ENCODE measurements at regions not wholly inside any gene's neighbourhood (a gene's known extent, or its start where the extent isn't known, plus 50 kb on each side); places are given as distances from the start of the nearest gene placed in this dataset.
"Not testable (repeated sequence)": the region's sequence is repeated elsewhere in the genome, so short reads cannot be mapped to it uniquely, and the experiment has no call there.

DNA sequence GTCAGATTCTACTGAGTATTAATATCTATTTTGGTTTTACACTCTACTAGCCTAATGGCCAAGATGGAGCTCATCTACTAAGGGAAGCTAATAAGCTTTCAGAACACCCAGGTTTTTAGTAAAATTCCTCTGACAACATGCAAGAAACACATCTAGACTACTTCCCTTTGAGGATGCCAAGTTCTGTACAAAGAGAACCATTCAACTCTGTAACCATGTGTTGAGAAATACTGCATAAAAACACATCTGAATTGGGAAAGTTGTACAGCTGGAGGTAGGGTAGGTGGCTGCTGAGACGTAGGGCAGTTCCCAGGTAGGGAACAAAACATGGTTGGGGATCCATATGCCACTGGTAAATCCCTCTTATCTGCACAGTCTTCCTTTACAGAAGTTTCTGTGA is 66.2 kb downstream of the SC5D start:
- DNase-seq: no peak
- intact Hi-C loops (cut with micrococcal nuclease): no loop called here
- Histone ChIP-seq H3K9me3 (replicated peaks) (no peaks in the 10 kb centered on the region), H3K27ac (replicated peaks) (no peak overlapping the region), H3K4me3 (no peak overlapping the region), H3K36me3 (no peaks in the 10 kb centered on the region), H3K4me1 (peaks cover 6% of the 10 kb centered on the region), H3K27me3 (ENCODE audit: low read depth) (no peaks in the 10 kb centered on the region)
- no peak for TF ChIP-seq CTCF (IDR thresholded peaks at IDR 0.05; ENCODE audit: borderline replicate concordance)

DNA sequence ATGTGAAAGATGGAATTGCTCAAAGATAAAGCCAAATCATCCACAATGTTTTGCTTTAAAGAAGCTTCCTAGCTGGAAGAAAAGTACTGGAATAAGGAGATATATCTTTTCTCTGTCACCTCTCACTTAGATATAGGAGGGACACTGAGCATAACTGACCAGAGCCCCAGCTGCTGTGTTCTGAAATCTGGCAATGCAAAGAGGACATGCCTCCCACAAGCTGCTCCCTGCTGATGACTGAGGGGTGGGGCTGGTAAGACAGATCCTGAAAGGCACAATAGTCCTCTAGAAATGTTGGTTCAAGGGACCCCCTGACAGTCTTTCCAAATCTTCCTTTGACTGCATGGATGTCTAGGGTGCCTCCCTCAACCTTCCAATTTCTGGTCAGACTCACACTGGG is 67.0 kb downstream of the SC5D start:
- H3K27ac ChIP-seq (replicated peaks): no peak overlapping the region
- no peaks in the 10 kb centered on the region for H3K36me3 ChIP-seq
- no peaks in the 10 kb centered on the region for H3K9me3 ChIP-seq (replicated peaks)
- intact Hi-C loops (cut with micrococcal nuclease): no loop called here
- H3K4me3 ChIP-seq: no peak overlapping the region
- no peak for TF ChIP-seq CTCF (IDR thresholded peaks at IDR 0.05; ENCODE audit: borderline replicate concordance)
- H3K27me3 ChIP-seq (ENCODE audit: low read depth): no peaks in the 10 kb centered on the region
- H3K4me1 ChIP-seq: peaks cover 6% of the 10 kb centered on the region
- no peak for DNase-seq

- H3K4me3 ChIP-seq; H3K9me3 ChIP-seq (replicated peaks); H3K4me1 ChIP-seq; H3K27ac ChIP-seq (replicated peaks); H3K36me3 ChIP-seq; DNase-seq; H3K27me3 ChIP-seq (ENCODE audit: low read depth); intact Hi-C loops (cut with micrococcal nuclease): not testable (repeated sequence)
Measured at GRCh38 chr11:121362955-121363354, 70.4 kb downstream of the SC5D start.

DNA sequence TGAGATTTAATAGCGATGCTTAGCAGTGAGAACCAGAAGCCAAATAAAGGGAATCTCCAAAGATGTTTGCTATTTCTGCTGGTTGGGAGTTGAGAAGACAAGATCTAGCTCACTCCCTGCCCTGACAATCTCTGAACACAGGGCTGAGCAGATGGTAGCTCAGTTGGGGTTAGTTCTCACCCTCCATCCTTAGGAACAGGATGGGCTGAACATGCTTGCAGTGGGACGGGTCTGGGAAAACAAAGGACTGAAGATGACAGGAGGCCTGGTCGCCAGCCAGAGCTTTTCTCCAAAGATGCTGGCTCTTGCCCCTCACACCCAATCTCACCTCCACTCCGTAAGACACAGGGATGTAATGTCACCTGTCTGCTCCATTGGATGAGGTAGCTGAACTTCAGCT is 72.7 kb downstream of the SC5D start:
- Histone ChIP-seq H3K9me3 (replicated peaks) (no peaks in the 10 kb centered on the region), H3K36me3 (no peaks in the 10 kb centered on the region), H3K27me3 (ENCODE audit: low read depth) (no peaks in the 10 kb centered on the region), H3K27ac (replicated peaks) (no peak overlapping the region), H3K4me1 (peaks cover 17% of the 10 kb centered on the region), H3K4me3 (no peak overlapping the region)
- no peak for TF ChIP-seq CTCF (IDR thresholded peaks at IDR 0.05; ENCODE audit: borderline replicate concordance)
- intact Hi-C loops (cut with micrococcal nuclease): no loop called here
- no peak for DNase-seq

DNA sequence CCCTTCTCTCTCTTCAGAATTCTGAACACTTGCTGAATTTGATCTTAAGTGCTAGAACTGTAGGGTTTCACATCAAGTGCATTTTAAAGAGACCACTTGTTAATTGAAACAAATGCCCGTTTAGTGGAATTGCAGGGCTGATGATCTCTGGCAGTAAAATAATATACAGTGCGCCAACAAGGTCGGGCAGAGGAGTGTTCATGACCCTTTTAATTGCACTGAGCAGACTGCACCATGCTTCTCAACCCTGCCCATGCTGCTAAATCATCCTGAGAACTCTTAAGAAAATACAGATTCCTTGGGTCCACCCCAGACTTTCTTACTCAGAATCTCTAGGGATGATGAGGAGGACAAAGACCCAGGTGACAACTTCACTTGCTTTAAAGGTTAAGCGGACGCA is 73.5 kb downstream of the SC5D start:
- Histone ChIP-seq H3K36me3 (no peaks in the 10 kb centered on the region), H3K4me3 (no peak overlapping the region), H3K4me1 (peaks cover 17% of the 10 kb centered on the region), H3K27me3 (ENCODE audit: low read depth) (no peaks in the 10 kb centered on the region), H3K9me3 (replicated peaks) (no peaks in the 10 kb centered on the region), H3K27ac (replicated peaks) (no peak overlapping the region)
- intact Hi-C loops (cut with micrococcal nuclease): no loop called here
- TF ChIP-seq CTCF (IDR thresholded peaks at IDR 0.05; ENCODE audit: borderline replicate concordance): no peak
- DNase-seq: no peak

GRCh38 chr11:121367001-121367843 is 74.7 kb downstream of the SC5D start:
- DNase-seq: no peak
- H3K4me1 ChIP-seq: peaks cover 17% of the 10 kb centered on the region
- intact Hi-C loops (cut with micrococcal nuclease): no loop called here
- H3K27me3 ChIP-seq (ENCODE audit: low read depth): no peaks in the 10 kb centered on the region
- H3K4me3 ChIP-seq: peak overlapping the region; percentile 5
- H3K36me3 ChIP-seq: no peaks in the 10 kb centered on the region
- no peak for TF ChIP-seq CTCF (IDR thresholded peaks at IDR 0.05; ENCODE audit: borderline replicate concordance)
- no peaks in the 10 kb centered on the region for H3K9me3 ChIP-seq (replicated peaks)
- no peak overlapping the region for H3K27ac ChIP-seq (replicated peaks)

All from left ventricle myocardium inferior (tissue), 1 donor.